Natural killer cell treated with Interleukin-12 subunit alpha and Interleukin-12 subunit beta and Interleukin-15 and Interleukin-18, amount 100 ng/mL, for 72 hours (primary cell): ENCODE measurements at regions not wholly inside any gene's neighbourhood (a gene's known extent, or its start where the extent isn't known, plus 50 kb on each side); places are given as distances from the start of the nearest gene placed in this dataset.

ENCODE experiments used
- ATAC-seq, 2 donors: fragments of 150-1000 bp; cut with Tn5 transposase in 1 of 2; sonication (Bioruptor Pico), chemical (Tn5 transposase) in 1 of 2; 2 replicates each; pipeline ENCODE4 v1.10.0; 2021
- DNase-seq: peaks from one replicate; pipeline ENCODE4 v3.0.0; 2022; ENCODE audit warnings: low spot score
- H3K27ac Mint-ChIP-seq, 2 donors: 1 replicate in 1 of 2; 2 replicates in 1 of 2; pipeline ENCODE4 v1.8.0; 2022; ENCODE audit warnings: mixed read lengths in 2 of 2, mild to moderate bottlenecking in 1 of 2, moderate library complexity in 1 of 2
- H3K27me3 Mint-ChIP-seq, 2 donors: 1 replicate in 1 of 2; 2 replicates in 1 of 2; pipeline ENCODE4 v1.8.0; 2022; ENCODE audit warnings: mixed read lengths in 2 of 2
- H3K36me3 Mint-ChIP-seq: one replicate; pipeline ENCODE4 v1.8.0; 2022; ENCODE audit warnings: mixed read lengths
- H3K4me1 Mint-ChIP-seq, 2 donors: 1 replicate in 1 of 2; 2 replicates in 1 of 2; pipeline ENCODE4 v1.8.0; 2022; ENCODE audit warnings: low read depth in 2 of 2, mixed read lengths in 2 of 2, mild to moderate bottlenecking in 1 of 2
- H3K4me3 Mint-ChIP-seq: one replicate; pipeline ENCODE4 v1.8.0; 2022; ENCODE audit warnings: mixed read lengths
- H3K9me3 Mint-ChIP-seq: 2 replicates; pipeline ENCODE4 v1.8.0; 2022; ENCODE audit warnings: mixed read lengths

- H3K9me3 Mint-ChIP-seq: no peaks in the 10 kb centered on the region
- no peak overlapping the region for H3K4me3 Mint-ChIP-seq
- H3K36me3 Mint-ChIP-seq: no peaks in the 10 kb centered on the region
- no peak overlapping the region for H3K27ac Mint-ChIP-seq
- DNase-seq (no peak), ATAC-seq (no peak)
- H3K4me1 Mint-ChIP-seq: peaks cover 5% of the 10 kb centered on the region in 2 donors
- no peaks in the 10 kb centered on the region for H3K27me3 Mint-ChIP-seq
These were observed 266.3 kb downstream of the BRD1 start for GRCh38 chr22:49561338-49561737.

- Mint-ChIP-seq H3K4me1 (peaks cover 0 to 3% of the 10 kb centered on the region in 2 donors), H3K27me3 (no peaks in the 10 kb centered on the region), H3K27ac (no peak overlapping the region), H3K9me3 (no peaks in the 10 kb centered on the region), H3K36me3 (no peaks in the 10 kb centered on the region), H3K4me3 (no peak overlapping the region)
- DNase-seq: peak; percentile 10
- no peak for ATAC-seq
These were observed 272.1 kb downstream of the BRD1 start for GRCh38 chr22:49555526-49555925.

GRCh38 chr22:49554741-49555140, 272.9 kb downstream of the BRD1 start:
- ATAC-seq (no peak), DNase-seq (peak; percentile 12)
- Mint-ChIP-seq H3K36me3 (no peaks in the 10 kb centered on the region), H3K4me1 (peaks cover 0 to 5% of the 10 kb centered on the region in 2 donors), H3K27ac (no peak overlapping the region), H3K9me3 (no peaks in the 10 kb centered on the region), H3K27me3 (no peaks in the 10 kb centered on the region), H3K4me3 (no peak overlapping the region)

- peak; percentile 50 for DNase-seq
- no peak for ATAC-seq
- Mint-ChIP-seq H3K27ac (no peak overlapping the region), H3K9me3 (no peaks in the 10 kb centered on the region), H3K4me3 (no peak overlapping the region), H3K4me1 (peaks cover 0 to 7% of the 10 kb centered on the region in 2 donors), H3K27me3 (no peaks in the 10 kb centered on the region), H3K36me3 (no peaks in the 10 kb centered on the region)
These were observed 273.4 kb downstream of the BRD1 start for GRCh38 chr22:49554296-49554625.

GRCh38 chr22:49553518-49554295, 274.0 kb downstream of the BRD1 start:
- no peaks in the 10 kb centered on the region for H3K27me3 Mint-ChIP-seq
- peak in 1 of 2 donors; percentile 39 for ATAC-seq

GRCh38 chr22:49553076-49553475, 274.6 kb downstream of the BRD1 start:
- DNase-seq (peak; percentile 48), ATAC-seq (no peak)
- H3K4me1 Mint-ChIP-seq: peaks cover 0 to 7% of the 10 kb centered on the region in 2 donors
- H3K27me3 Mint-ChIP-seq: no peaks in the 10 kb centered on the region
- no peak overlapping the region for H3K4me3 Mint-ChIP-seq
- H3K27ac Mint-ChIP-seq: no peak overlapping the region
- no peaks in the 10 kb centered on the region for H3K9me3 Mint-ChIP-seq
- H3K36me3 Mint-ChIP-seq: no peaks in the 10 kb centered on the region

More at GRCh38 chr22:49553518-49554295, 274.0 kb downstream of the BRD1 start:
- DNase-seq: peak; percentile 6
- no peak overlapping the region for H3K27ac Mint-ChIP-seq
- no peaks in the 10 kb centered on the region for H3K36me3 Mint-ChIP-seq
- H3K9me3 Mint-ChIP-seq: no peaks in the 10 kb centered on the region
- H3K4me1 Mint-ChIP-seq: peaks cover 0 to 7% of the 10 kb centered on the region in 2 donors
- H3K4me3 Mint-ChIP-seq: no peak overlapping the region

GRCh38 chr22:49551897-49552614, 275.6 kb downstream of the BRD1 start:
- Mint-ChIP-seq H3K27me3 (no peaks in the 10 kb centered on the region), H3K4me3 (no peak overlapping the region), H3K27ac (no peak overlapping the region), H3K36me3 (no peaks in the 10 kb centered on the region), H3K4me1 (peaks cover 0 to 7% of the 10 kb centered on the region in 2 donors), H3K9me3 (no peaks in the 10 kb centered on the region)
- DNase-seq (peak; percentile 26), ATAC-seq (no peak)

GRCh38 chr22:49551446-49551845, 276.2 kb downstream of the BRD1 start:
- H3K27me3 Mint-ChIP-seq: no peaks in the 10 kb centered on the region
- H3K36me3 Mint-ChIP-seq: no peaks in the 10 kb centered on the region
- no peaks in the 10 kb centered on the region for H3K9me3 Mint-ChIP-seq
- DNase-seq (peak; percentile 25), ATAC-seq (no peak)
- no peak overlapping the region for H3K4me3 Mint-ChIP-seq
- H3K4me1 Mint-ChIP-seq: peaks cover 0 to 7% of the 10 kb centered on the region in 2 donors
- H3K27ac Mint-ChIP-seq: no peak overlapping the region

- Mint-ChIP-seq H3K27me3 (no peaks in the 10 kb centered on the region), H3K4me1 (peaks cover 0 to 7% of the 10 kb centered on the region in 2 donors), H3K36me3 (no peaks in the 10 kb centered on the region), H3K9me3 (no peaks in the 10 kb centered on the region), H3K4me3 (no peak overlapping the region), H3K27ac (no peak overlapping the region)
- DNase-seq (peak; percentile 8), ATAC-seq (no peak)
These were observed 276.8 kb downstream of the BRD1 start for GRCh38 chr22:49550766-49551362.

GRCh38 chr22:49550141-49550430, 277.6 kb downstream of the BRD1 start:
- Mint-ChIP-seq H3K4me1 (peaks cover 0 to 7% of the 10 kb centered on the region in 2 donors), H3K9me3 (no peaks in the 10 kb centered on the region), H3K4me3 (no peak overlapping the region), H3K27me3 (no peaks in the 10 kb centered on the region), H3K36me3 (no peaks in the 10 kb centered on the region), H3K27ac (no peak overlapping the region)
- peak; percentile 37 for DNase-seq
- ATAC-seq: no peak

GRCh38 chr22:49549256-49550140, 278.2 kb downstream of the BRD1 start:
- ATAC-seq: no peak
- Mint-ChIP-seq H3K9me3 (no peaks in the 10 kb centered on the region), H3K27ac (no peak overlapping the region), H3K4me1 (peaks cover 0 to 7% of the 10 kb centered on the region in 2 donors), H3K36me3 (no peaks in the 10 kb centered on the region), H3K27me3 (no peaks in the 10 kb centered on the region), H3K4me3 (no peak overlapping the region)
- DNase-seq: peak; percentile 45

- Mint-ChIP-seq H3K27ac (no peak overlapping the region), H3K9me3 (no peaks in the 10 kb centered on the region), H3K4me1 (peaks cover 0 to 7% of the 10 kb centered on the region in 2 donors), H3K27me3 (no peaks in the 10 kb centered on the region), H3K4me3 (no peak overlapping the region), H3K36me3 (no peaks in the 10 kb centered on the region)
- ATAC-seq (no peak), DNase-seq (peak; percentile 53)
These were observed 279.1 kb downstream of the BRD1 start for GRCh38 chr22:49548356-49549202.

- H3K36me3 Mint-ChIP-seq: no peaks in the 10 kb centered on the region
- peaks cover 0 to 8% of the 10 kb centered on the region in 2 donors for H3K4me1 Mint-ChIP-seq
- H3K27ac Mint-ChIP-seq: no peak overlapping the region
- DNase-seq (peak; percentile 46), ATAC-seq (no peak)
- no peaks in the 10 kb centered on the region for H3K27me3 Mint-ChIP-seq
- no peaks in the 10 kb centered on the region for H3K9me3 Mint-ChIP-seq
- no peak overlapping the region for H3K4me3 Mint-ChIP-seq
These were observed 279.9 kb downstream of the BRD1 start for GRCh38 chr22:49547751-49548239.
